HEK293 (cell line): ENCODE measurements at regions not wholly inside any gene's neighbourhood (a gene's known extent, or its start where the extent isn't known, plus 50 kb on each side); places are given as distances from the start of the nearest gene placed in this dataset.

Source experiments
- SETDB1 ChIP-seq: IDR thresholded peaks from one replicate; pipeline ENCODE4 v1.6.1; 2017; ENCODE audit warnings: mild to moderate bottlenecking, low read length, moderate library complexity, mixed read lengths; ENCODE audit not compliant: insufficient read length
- SP2 ChIP-seq: fragments of 450-650 bp; formaldehyde crosslinking; IDR thresholded peaks from 2 replicates; pipeline ENCODE4 v1.5.1; 2016; ENCODE audit warnings: missing biosample characterization, missing genetic modification characterization
- YY1 ChIP-seq: fragments of 450-650 bp; formaldehyde crosslinking; IDR thresholded peaks from 2 replicates; pipeline ENCODE4 v1.5.1; 2018; ENCODE audit warnings: missing biosample characterization, missing genetic modification characterization
- ZBTB17 ChIP-seq: fragments of 450-650 bp; formaldehyde crosslinking; IDR thresholded peaks from 2 replicates; pipeline ENCODE4 v1.5.1; 2016; ENCODE audit warnings: missing biosample characterization, missing genetic modification characterization
- ZBTB48 ChIP-seq: fragments of 450-650 bp; formaldehyde crosslinking; IDR thresholded peaks from 2 replicates; pipeline ENCODE4 v1.5.1; 2016; ENCODE audit warnings: missing biosample characterization, missing genetic modification characterization
- ZNF112 ChIP-seq: fragments of 450-650 bp; formaldehyde crosslinking; IDR thresholded peaks from 2 replicates; pipeline ENCODE4 v1.5.0; 2017; ENCODE audit warnings: missing biosample characterization, missing genetic modification characterization
- ZNF501 ChIP-seq: fragments of 450-650 bp; formaldehyde crosslinking; IDR thresholded peaks from 2 replicates; pipeline ENCODE4 v1.5.1; 2016; ENCODE audit warnings: missing biosample characterization, missing genetic modification characterization
- ZNF768 ChIP-seq: fragments of 450-650 bp; formaldehyde crosslinking; IDR thresholded peaks from 2 replicates; pipeline ENCODE4 v1.5.1; 2018; ENCODE audit warnings: missing biosample characterization, mild to moderate bottlenecking, missing genetic modification characterization
- ZSCAN30 ChIP-seq: fragments of 450-650 bp; IDR thresholded peaks from 2 replicates; pipeline ENCODE4 v1.5.1; 2018; ENCODE audit warnings: missing biosample characterization, mild to moderate bottlenecking, missing genetic modification characterization, moderate library complexity
- TF ChIP-seq, protein P1 (sequence below): fragments of 450-650 bp; formaldehyde crosslinking; IDR thresholded peaks from 2 replicates; pipeline ENCODE4 v1.5.1; 2016; ENCODE audit warnings: missing biosample characterization, missing genetic modification characterization
- TF ChIP-seq, protein P2 (sequence below): fragments of 450-650 bp; formaldehyde crosslinking; IDR thresholded peaks from 2 replicates; pipeline ENCODE4 v1.5.1; 2016; ENCODE audit warnings: missing biosample characterization, missing genetic modification characterization
- TF ChIP-seq, protein P3 (sequence below): fragments of 450-650 bp; formaldehyde crosslinking; IDR thresholded peaks from 2 replicates; pipeline ENCODE4 v1.5.1; 2016; ENCODE audit warnings: missing biosample characterization, missing genetic modification characterization
- TF ChIP-seq, protein P4 (sequence below): fragments of 450-650 bp; formaldehyde crosslinking; IDR thresholded peaks from 2 replicates; pipeline ENCODE4 v1.5.1; 2016; ENCODE audit warnings: missing biosample characterization, missing genetic modification characterization

DNA sequence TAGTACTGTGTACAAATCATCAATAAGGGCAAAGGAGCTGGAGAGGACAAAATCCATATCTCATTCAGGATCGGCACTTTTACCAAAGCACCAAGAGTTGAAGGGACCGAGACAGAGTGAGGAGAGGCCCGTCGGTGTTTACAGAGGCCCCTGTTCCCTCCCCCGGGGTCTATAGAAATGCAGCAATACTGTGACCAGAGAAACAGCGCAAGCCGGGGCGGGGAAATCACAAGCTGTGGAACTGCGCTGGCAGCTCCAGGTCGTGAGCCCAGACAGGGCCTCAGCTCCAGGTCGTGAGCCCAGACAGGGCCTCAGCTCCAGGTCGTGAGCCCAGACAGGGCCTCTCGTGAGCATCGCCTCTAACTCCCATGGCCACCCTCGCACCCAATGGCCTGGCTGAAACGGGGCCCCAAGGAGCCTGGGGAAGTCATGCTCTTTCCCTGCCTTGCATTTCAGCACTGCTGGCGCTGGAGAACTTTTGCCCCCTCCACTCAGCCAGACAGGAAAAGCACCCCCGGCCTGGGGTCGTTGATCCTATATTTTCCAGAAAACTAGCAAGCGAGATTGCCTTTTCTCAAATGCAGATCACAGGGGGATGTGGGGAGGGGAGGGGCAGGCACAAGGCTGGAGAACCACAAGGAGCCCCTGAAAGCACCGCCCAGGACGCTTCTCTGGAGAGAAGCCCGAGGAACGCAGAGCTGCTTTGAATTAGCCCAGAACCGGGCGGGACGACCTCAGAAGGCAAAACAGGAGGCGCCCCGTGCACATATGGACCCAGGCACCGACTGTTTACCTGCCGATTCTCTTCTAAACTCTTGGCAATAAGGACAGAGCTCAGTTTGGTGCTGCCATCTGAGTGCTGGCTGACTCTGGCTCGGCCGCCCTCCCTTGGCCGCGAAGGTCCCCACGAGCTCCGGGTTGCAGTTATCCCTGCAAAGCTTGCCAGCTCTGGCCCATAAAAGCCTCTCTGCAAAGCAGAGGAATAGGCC, 223.7 kb downstream of the ACKR3 start:
- TF ChIP-seq ZBTB17 (tag by site-specific recombination) (no peak), YY1 (tag by site-specific recombination) (no peak), ZNF768 (no peak), SETDB1 (no peak), ZNF501 (tag by site-specific recombination) (no peak), ZBTB48 (no peak), ZSCAN30 (no peak), SP2 (tag by site-specific recombination) (no peak), ZNF112 (tag by site-specific recombination) (no peak)
- TF ChIP-seq, protein P1, sequence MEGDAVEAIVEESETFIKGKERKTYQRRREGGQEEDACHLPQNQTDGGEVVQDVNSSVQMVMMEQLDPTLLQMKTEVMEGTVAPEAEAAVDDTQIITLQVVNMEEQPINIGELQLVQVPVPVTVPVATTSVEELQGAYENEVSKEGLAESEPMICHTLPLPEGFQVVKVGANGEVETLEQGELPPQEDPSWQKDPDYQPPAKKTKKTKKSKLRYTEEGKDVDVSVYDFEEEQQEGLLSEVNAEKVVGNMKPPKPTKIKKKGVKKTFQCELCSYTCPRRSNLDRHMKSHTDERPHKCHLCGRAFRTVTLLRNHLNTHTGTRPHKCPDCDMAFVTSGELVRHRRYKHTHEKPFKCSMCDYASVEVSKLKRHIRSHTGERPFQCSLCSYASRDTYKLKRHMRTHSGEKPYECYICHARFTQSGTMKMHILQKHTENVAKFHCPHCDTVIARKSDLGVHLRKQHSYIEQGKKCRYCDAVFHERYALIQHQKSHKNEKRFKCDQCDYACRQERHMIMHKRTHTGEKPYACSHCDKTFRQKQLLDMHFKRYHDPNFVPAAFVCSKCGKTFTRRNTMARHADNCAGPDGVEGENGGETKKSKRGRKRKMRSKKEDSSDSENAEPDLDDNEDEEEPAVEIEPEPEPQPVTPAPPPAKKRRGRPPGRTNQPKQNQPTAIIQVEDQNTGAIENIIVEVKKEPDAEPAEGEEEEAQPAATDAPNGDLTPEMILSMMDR = no peak
- TF ChIP-seq, protein P2, sequence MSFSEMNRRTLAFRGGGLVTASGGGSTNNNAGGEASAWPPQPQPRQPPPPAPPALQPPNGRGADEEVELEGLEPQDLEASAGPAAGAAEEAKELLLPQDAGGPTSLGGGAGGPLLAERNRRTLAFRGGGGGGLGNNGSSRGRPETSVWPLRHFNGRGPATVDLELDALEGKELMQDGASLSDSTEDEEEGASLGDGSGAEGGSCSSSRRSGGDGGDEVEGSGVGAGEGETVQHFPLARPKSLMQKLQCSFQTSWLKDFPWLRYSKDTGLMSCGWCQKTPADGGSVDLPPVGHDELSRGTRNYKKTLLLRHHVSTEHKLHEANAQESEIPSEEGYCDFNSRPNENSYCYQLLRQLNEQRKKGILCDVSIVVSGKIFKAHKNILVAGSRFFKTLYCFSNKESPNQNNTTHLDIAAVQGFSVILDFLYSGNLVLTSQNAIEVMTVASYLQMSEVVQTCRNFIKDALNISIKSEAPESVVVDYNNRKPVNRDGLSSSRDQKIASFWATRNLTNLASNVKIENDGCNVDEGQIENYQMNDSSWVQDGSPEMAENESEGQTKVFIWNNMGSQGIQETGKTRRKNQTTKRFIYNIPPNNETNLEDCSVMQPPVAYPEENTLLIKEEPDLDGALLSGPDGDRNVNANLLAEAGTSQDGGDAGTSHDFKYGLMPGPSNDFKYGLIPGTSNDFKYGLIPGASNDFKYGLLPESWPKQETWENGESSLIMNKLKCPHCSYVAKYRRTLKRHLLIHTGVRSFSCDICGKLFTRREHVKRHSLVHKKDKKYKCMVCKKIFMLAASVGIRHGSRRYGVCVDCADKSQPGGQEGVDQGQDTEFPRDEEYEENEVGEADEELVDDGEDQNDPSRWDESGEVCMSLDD (tag by site-specific recombination) = no peak
- TF ChIP-seq, protein P3, sequence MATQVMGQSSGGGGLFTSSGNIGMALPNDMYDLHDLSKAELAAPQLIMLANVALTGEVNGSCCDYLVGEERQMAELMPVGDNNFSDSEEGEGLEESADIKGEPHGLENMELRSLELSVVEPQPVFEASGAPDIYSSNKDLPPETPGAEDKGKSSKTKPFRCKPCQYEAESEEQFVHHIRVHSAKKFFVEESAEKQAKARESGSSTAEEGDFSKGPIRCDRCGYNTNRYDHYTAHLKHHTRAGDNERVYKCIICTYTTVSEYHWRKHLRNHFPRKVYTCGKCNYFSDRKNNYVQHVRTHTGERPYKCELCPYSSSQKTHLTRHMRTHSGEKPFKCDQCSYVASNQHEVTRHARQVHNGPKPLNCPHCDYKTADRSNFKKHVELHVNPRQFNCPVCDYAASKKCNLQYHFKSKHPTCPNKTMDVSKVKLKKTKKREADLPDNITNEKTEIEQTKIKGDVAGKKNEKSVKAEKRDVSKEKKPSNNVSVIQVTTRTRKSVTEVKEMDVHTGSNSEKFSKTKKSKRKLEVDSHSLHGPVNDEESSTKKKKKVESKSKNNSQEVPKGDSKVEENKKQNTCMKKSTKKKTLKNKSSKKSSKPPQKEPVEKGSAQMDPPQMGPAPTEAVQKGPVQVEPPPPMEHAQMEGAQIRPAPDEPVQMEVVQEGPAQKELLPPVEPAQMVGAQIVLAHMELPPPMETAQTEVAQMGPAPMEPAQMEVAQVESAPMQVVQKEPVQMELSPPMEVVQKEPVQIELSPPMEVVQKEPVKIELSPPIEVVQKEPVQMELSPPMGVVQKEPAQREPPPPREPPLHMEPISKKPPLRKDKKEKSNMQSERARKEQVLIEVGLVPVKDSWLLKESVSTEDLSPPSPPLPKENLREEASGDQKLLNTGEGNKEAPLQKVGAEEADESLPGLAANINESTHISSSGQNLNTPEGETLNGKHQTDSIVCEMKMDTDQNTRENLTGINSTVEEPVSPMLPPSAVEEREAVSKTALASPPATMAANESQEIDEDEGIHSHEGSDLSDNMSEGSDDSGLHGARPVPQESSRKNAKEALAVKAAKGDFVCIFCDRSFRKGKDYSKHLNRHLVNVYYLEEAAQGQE = no peak
- TF ChIP-seq, protein P4, sequence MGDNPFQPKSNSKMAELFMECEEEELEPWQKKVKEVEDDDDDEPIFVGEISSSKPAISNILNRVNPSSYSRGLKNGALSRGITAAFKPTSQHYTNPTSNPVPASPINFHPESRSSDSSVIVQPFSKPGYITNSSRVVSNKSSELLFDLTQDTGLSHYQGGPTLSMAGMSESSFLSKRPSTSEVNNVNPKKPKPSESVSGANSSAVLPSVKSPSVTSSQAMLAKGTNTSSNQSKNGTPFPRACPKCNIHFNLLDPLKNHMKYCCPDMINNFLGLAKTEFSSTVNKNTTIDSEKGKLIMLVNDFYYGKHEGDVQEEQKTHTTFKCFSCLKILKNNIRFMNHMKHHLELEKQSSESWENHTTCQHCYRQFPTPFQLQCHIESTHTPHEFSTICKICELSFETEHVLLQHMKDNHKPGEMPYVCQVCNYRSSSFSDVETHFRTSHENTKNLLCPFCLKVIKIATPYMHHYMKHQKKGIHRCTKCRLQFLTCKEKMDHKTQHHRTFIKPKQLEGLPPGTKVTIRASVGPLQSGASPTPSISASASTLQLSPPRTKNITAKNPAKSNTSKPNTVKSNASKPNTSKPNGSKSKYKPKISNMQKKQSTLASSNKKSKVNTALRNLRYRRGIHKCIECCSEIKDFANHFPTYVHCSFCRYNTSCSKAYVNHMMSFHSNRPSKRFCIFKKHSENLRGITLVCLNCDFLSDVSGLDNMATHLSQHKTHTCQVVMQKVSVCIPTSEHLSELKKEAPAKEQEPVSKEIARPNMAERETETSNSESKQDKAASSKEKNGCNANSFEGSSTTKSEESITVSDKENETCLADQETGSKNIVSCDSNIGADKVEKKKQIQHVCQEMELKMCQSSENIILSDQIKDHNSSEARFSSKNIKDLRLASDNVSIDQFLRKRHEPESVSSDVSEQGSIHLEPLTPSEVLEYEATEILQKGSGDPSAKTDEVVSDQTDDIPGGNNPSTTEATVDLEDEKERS (tag by site-specific recombination) = no peak
